ENCODE measurements at regions not wholly inside any gene's neighbourhood (a gene's known extent, or its start where the extent isn't known, plus 50 kb on each side); places are given as distances from the start of the nearest gene placed in this dataset.
A peak's percentile ranks its signal among the peaks of the same experiment; 100 is the strongest.
"Not testable (repeated sequence)": the region's sequence is repeated elsewhere in the genome, so short reads cannot be mapped to it uniquely, and the experiment has no call there.

- no peak for DNase-seq
Measured at GRCh38 chr6:119526561-119527230, 177.1 kb upstream of the MAN1A1 start.

GRCh38 chr6:119524410-119524809 lies 174.8 kb upstream of the MAN1A1 start:
- DNase-seq, result no peak

GRCh38 chr6:119523556-119523955 lies 174.0 kb upstream of the MAN1A1 start:
- DNase-seq, result peak in 1 of 2 donors; percentile 55

GRCh38 chr6:119521251-119521650 lies 171.7 kb upstream of the MAN1A1 start:
- no peak for DNase-seq

- peak in 1 of 2 donors; percentile 17 for DNase-seq
Measured at GRCh38 chr6:119517428-119517827, 167.9 kb upstream of the MAN1A1 start.

- DNase-seq, result no peak
Measured at GRCh38 chr6:119514345-119514744, 164.8 kb upstream of the MAN1A1 start.

- DNase-seq, result no peak
Measured at GRCh38 chr6:119511024-119511423, 161.5 kb upstream of the MAN1A1 start.

- DNase-seq, result no peak
Measured at GRCh38 chr6:119510246-119510645, 160.7 kb upstream of the MAN1A1 start.

GRCh38 chr6:119506631-119507174 lies 157.1 kb upstream of the MAN1A1 start:
- no peak for DNase-seq

- peak in 1 of 2 donors; percentile 24 for DNase-seq
Measured at GRCh38 chr6:119501798-119502483, 152.4 kb upstream of the MAN1A1 start.

GRCh38 chr6:119499797-119500196 lies 150.2 kb upstream of the MAN1A1 start:
- DNase-seq, result no peak

- no peak for DNase-seq
Measured at GRCh38 chr6:119497988-119498727, 148.6 kb upstream of the MAN1A1 start.

- no peak for DNase-seq
Measured at GRCh38 chr6:119495230-119495683, 145.7 kb upstream of the MAN1A1 start.

GRCh38 chr6:119493980-119494379 lies 144.4 kb upstream of the MAN1A1 start:
- DNase-seq, result no peak

- DNase-seq, result peak in 1 of 2 donors; percentile 23
Measured at GRCh38 chr6:119491112-119491511, 141.6 kb upstream of the MAN1A1 start.

GRCh38 chr6:119490050-119490449 lies 140.5 kb upstream of the MAN1A1 start:
- not testable (repeated sequence) for DNase-seq

- no peak for DNase-seq
Measured at GRCh38 chr6:119484598-119484997, 135.0 kb upstream of the MAN1A1 start.

GRCh38 chr6:119483908-119484307 lies 134.3 kb upstream of the MAN1A1 start:
- DNase-seq, result no peak

- DNase-seq, result no peak
Measured at GRCh38 chr6:119482850-119483285, 133.3 kb upstream of the MAN1A1 start.

- DNase-seq, result no peak
Measured at GRCh38 chr6:119481976-119482375, 132.4 kb upstream of the MAN1A1 start.

- no peak for DNase-seq
Measured at GRCh38 chr6:119480961-119481497, 131.5 kb upstream of the MAN1A1 start.

GRCh38 chr6:119479860-119480655 lies 130.5 kb upstream of the MAN1A1 start:
- peak in 1 of 2 donors; percentile 43 for DNase-seq

Data from bone marrow (tissue), 2 donors.